CD8-positive, alpha-beta memory T cell (primary cell): ENCODE measurements at regions not wholly inside any gene's neighbourhood (a gene's known extent, or its start where the extent isn't known, plus 50 kb on each side); places are given as distances from the start of the nearest gene placed in this dataset.

ENCODE experiments used
- CTCF ChIA-PET: fragments of 350-600 bp; sonication (Branson Sonifier 250); formaldehyde crosslinking; loops from one replicate; lab custom pipeline; 2021; ENCODE audit warnings: antibody characterized with exemption; lab: Charles Lee
- POLR2A ChIA-PET: fragments of 350-600 bp; sonication (Branson Sonifier 250); formaldehyde crosslinking; loops from one replicate; lab custom pipeline; 2021; ENCODE audit warnings: antibody characterized with exemption; lab: Charles Lee
- DNase-seq, 5 donors: peaks; one replicate each; pipeline versions ENCODE4 v3.0.0 to v3.0.0-alpha.2; 2020 to 2022; ENCODE audit warnings: mixed read lengths in 1 of 5
- H3K27ac ChIP-seq: one replicate; pipeline ENCODE4 v1.7.0; 2013; ENCODE audit warnings: low read depth, mild to moderate bottlenecking, low read length, moderate library complexity
- H3K27me3 ChIP-seq: 2 replicates; pipeline ENCODE4 v1.7.0; 2013; ENCODE audit warnings: low read length, mild to moderate bottlenecking; ENCODE audit not compliant: insufficient read depth, poor library complexity, severe bottlenecking
- H3K36me3 ChIP-seq: 2 replicates; pipeline ENCODE4 v1.7.0; 2013; ENCODE audit warnings: mild to moderate bottlenecking, low read length, moderate library complexity; ENCODE audit not compliant: insufficient read depth
- H3K4me1 ChIP-seq: 2 replicates; pipeline ENCODE4 v1.7.0; 2013; ENCODE audit warnings: mild to moderate bottlenecking, low read length, moderate library complexity; ENCODE audit not compliant: insufficient read depth
- H3K4me3 ChIP-seq: 2 replicates; pipeline ENCODE4 v1.7.0; 2013; ENCODE audit warnings: mild to moderate bottlenecking, low read length
- H3K9me3 ChIP-seq: 2 replicates; pipeline ENCODE4 v1.7.0; 2013; ENCODE audit warnings: mild to moderate bottlenecking, low read length
- H3K27ac Mint-ChIP-seq, 8 donors: one replicate each; pipeline ENCODE4 v1.8.0; 2020 to 2021; ENCODE audit warnings: mixed read lengths in 8 of 8, mild to moderate bottlenecking in 6 of 8, inconsistent platforms in 3 of 8, moderate library complexity in 3 of 8
- H3K27me3 Mint-ChIP-seq, 2 donors: one replicate each; pipeline ENCODE4 v1.8.0; 2020 to 2021; ENCODE audit warnings: mixed read lengths in 2 of 2, mild to moderate bottlenecking in 1 of 2, moderate library complexity in 1 of 2
- H3K36me3 Mint-ChIP-seq, 3 donors: one replicate each; pipeline ENCODE4 v1.8.0; 2020 to 2021; ENCODE audit warnings: mixed read lengths in 3 of 3, inconsistent platforms in 1 of 3, mild to moderate bottlenecking in 1 of 3
- H3K4me1 Mint-ChIP-seq, 3 donors: one replicate each; pipeline ENCODE4 v1.8.0; 2020 to 2021; ENCODE audit warnings: mixed read lengths in 3 of 3, inconsistent platforms in 1 of 3, mild to moderate bottlenecking in 1 of 3
- H3K4me3 Mint-ChIP-seq, 7 donors: one replicate each; pipeline ENCODE4 v1.8.0; 2020 to 2021; ENCODE audit warnings: mixed read lengths in 7 of 7, mild to moderate bottlenecking in 6 of 7, moderate library complexity in 4 of 7, inconsistent platforms in 2 of 7
- H3K9me3 Mint-ChIP-seq, 5 donors: one replicate each; pipeline ENCODE4 v1.8.0; 2020 to 2022; ENCODE audit warnings: mixed read lengths in 5 of 5, mild to moderate bottlenecking in 3 of 5, moderate library complexity in 2 of 5, inconsistent platforms in 1 of 5

GRCh38 chr18:5601188-5601624 lies 57.4 kb upstream of the EPB41L3 start:
- DNase-seq, result no peak
- H3K4me3 Mint-ChIP-seq, result no peak overlapping the region
- H3K9me3 Mint-ChIP-seq, result peaks cover 0 to 3% (median 0%) of the 10 kb centered on the region in 5 donors
- ChIA-PET POLR2A (no interaction called here), CTCF (no interaction called here)
- no peaks in the 10 kb centered on the region for H3K27me3 ChIP-seq
- no peak overlapping the region for H3K27ac Mint-ChIP-seq
- no peak overlapping the region for H3K27ac ChIP-seq
- no peaks in the 10 kb centered on the region for H3K36me3 Mint-ChIP-seq
- H3K4me1 Mint-ChIP-seq, result no peaks in the 10 kb centered on the region
- H3K9me3 ChIP-seq, result no peaks in the 10 kb centered on the region
- no peaks in the 10 kb centered on the region for H3K4me1 ChIP-seq
- H3K36me3 ChIP-seq, result no peaks in the 10 kb centered on the region
- H3K4me3 ChIP-seq, result no peak overlapping the region
- H3K27me3 Mint-ChIP-seq, result peaks cover 0 to 9% of the 10 kb centered on the region in 2 donors

GRCh38 chr18:5600378-5601071 lies 56.7 kb upstream of the EPB41L3 start:
- H3K4me1 ChIP-seq, result no peaks in the 10 kb centered on the region
- H3K27ac ChIP-seq, result no peak overlapping the region
- no peaks in the 10 kb centered on the region for H3K27me3 ChIP-seq
- ChIA-PET POLR2A (no interaction called here), CTCF (no interaction called here)
- no peaks in the 10 kb centered on the region for H3K4me1 Mint-ChIP-seq
- H3K4me3 ChIP-seq, result no peak overlapping the region
- H3K4me3 Mint-ChIP-seq, result no peak overlapping the region
- H3K9me3 ChIP-seq, result no peaks in the 10 kb centered on the region
- no peak overlapping the region for H3K27ac Mint-ChIP-seq
- peaks cover 0 to 9% of the 10 kb centered on the region in 2 donors for H3K27me3 Mint-ChIP-seq
- no peaks in the 10 kb centered on the region for H3K36me3 ChIP-seq
- no peaks in the 10 kb centered on the region for H3K36me3 Mint-ChIP-seq
- no peak for DNase-seq
- H3K9me3 Mint-ChIP-seq, result peaks cover 0 to 3% (median 0%) of the 10 kb centered on the region in 5 donors

GRCh38 chr18:5596585-5596984 lies 52.8 kb upstream of the EPB41L3 start:
- Histone ChIP-seq H3K4me3 (no peak overlapping the region), H3K27ac (no peak overlapping the region), H3K9me3 (no peaks in the 10 kb centered on the region), H3K36me3 (no peaks in the 10 kb centered on the region), H3K4me1 (no peaks in the 10 kb centered on the region), H3K27me3 (no peaks in the 10 kb centered on the region)
- Mint-ChIP-seq H3K36me3 (no peaks in the 10 kb centered on the region), H3K4me1 (no peaks in the 10 kb centered on the region), H3K9me3 (peaks cover under 1 to 10% (median 9%) of the 10 kb centered on the region in 5 donors), H3K27ac (no peak overlapping the region), H3K27me3 (peaks cover 0 to 9% of the 10 kb centered on the region in 2 donors), H3K4me3 (no peak overlapping the region)
- CTCF ChIA-PET, result no interaction called here
- POLR2A ChIA-PET, result no interaction called here
- DNase-seq, result no peak
